Muscle layer of duodenum (tissue), 2 donors: ENCODE measurements at regions not wholly inside any gene's neighbourhood (a gene's known extent, or its start where the extent isn't known, plus 50 kb on each side); places are given as distances from the start of the nearest gene placed in this dataset.
"Not testable (repeated sequence)": the region's sequence is repeated elsewhere in the genome, so short reads cannot be mapped to it uniquely, and the experiment has no call there.

ENCODE experiments used
- H3K27ac ChIP-seq: one replicate; pipeline ENCODE4 v1.7.0; 2013; ENCODE audit warnings: mild to moderate bottlenecking, low read length
- H3K27me3 ChIP-seq: one replicate; pipeline ENCODE4 v1.7.0; 2013; ENCODE audit warnings: low read depth, mild to moderate bottlenecking, control low read depth, low read length
- H3K36me3 ChIP-seq, 2 donors: one replicate each; pipeline ENCODE4 v1.7.0; 2013; ENCODE audit warnings: low read length in 2 of 2, control low read depth in 1 of 2, mild to moderate bottlenecking in 1 of 2; ENCODE audit not compliant: insufficient read depth in 2 of 2, control insufficient read depth in 1 of 2
- H3K4me1 ChIP-seq, 2 donors: one replicate each; pipeline ENCODE4 v1.7.0; 2013; ENCODE audit warnings: low read length in 2 of 2, mild to moderate bottlenecking in 2 of 2, control low read depth in 1 of 2, moderate library complexity in 1 of 2; ENCODE audit not compliant: insufficient read depth in 2 of 2, control insufficient read depth in 1 of 2
- H3K4me3 ChIP-seq, 2 donors: one replicate each; pipeline ENCODE4 v1.7.0; 2013; ENCODE audit warnings: low read length in 2 of 2, low read depth in 1 of 2, mild to moderate bottlenecking in 1 of 2
- H3K9me3 ChIP-seq, 2 donors: one replicate each; pipeline ENCODE4 v1.7.0; 2013; ENCODE audit warnings: low read length in 2 of 2, control low read depth in 1 of 2, mild to moderate bottlenecking in 1 of 2; ENCODE audit not compliant: control insufficient read depth in 1 of 2
- donor health status: healthy.

DNA sequence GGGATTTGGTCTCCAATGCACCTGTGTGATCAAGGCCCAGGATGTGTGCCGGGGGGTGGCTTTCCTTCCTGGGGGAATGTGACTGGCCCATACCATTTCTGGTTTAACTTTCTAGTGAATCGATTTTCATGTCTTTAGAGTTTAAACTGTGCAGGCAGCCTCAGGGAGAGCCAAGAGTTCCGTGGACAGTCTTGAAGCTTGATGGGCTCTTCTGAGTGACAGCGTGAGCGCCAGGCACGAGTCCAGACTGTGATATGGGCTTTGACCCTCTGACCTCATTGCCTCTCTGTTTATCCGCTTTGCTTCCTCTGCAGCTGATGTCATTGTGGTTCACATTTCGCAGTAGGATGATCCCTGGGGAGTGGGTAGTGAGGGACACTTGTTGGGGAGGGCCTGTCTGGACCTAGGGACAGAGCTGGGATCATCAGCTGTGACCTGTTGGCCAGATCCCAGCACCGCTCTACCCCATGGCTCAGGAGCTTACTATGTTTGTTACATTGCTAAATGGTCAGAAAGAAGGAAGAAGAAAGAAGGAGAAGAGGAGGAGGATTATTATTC lies 80.6 kb upstream of the CLDN5 start:
- Histone ChIP-seq H3K27ac (no peak overlapping the region), H3K9me3 (no peaks in the 10 kb centered on the region), H3K4me3 (no peak overlapping the region), H3K36me3 (no peaks in the 10 kb centered on the region), H3K4me1 (peaks cover 0 to 5% of the 10 kb centered on the region in 2 donors), H3K27me3 (no peaks in the 10 kb centered on the region)

GRCh38 chr22:19605508-19606331 lies 81.5 kb upstream of the CLDN5 start:
- H3K27me3 ChIP-seq: no peaks in the 10 kb centered on the region

DNA sequence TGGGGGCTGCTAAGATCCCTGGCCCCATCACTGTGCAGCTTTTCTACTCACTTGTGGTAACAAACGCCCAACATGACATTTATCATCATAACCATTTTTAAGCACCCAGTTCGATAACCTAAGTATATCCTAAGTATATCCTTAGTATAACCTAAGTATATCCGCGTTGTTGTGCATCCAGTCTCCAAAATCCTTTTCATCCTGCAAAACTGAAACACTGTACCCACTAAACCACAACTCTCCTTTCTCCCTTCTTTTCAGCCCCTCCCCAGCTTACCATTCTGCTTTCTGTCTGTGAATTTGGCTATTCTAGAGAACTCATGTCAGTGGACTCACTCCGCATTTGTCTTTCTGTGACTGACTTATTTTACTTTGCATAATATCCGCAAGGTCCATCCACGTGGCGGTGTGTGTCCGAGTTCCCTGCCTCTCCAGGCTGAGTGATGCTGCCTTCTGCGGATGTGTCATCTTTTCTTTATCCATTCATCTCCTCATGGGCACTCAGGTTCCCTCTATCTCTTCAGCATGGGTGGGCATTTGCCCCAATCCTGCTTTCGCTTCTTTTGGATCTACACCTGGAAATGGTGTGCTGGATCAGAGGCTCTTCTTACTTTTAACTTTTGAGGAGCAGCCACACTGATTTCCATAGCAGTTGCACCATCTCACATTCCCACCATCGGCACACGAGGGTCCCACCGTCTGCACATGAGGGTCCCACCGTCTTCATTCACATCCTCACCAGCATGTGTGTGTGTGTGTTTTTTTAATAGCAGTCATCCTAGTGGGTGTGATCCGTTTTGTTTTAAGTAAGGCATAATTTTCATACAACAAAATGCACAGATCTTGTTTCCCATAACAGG lies 82.4 kb upstream of the CLDN5 start:
- H3K4me1 ChIP-seq: peaks cover 0 to 5% of the 10 kb centered on the region in 2 donors
- H3K9me3 ChIP-seq: no peaks in the 10 kb centered on the region
- H3K27me3 ChIP-seq: no peaks in the 10 kb centered on the region
- H3K27ac ChIP-seq: no peak overlapping the region
- no peak overlapping the region for H3K4me3 ChIP-seq
- H3K36me3 ChIP-seq: no peaks in the 10 kb centered on the region

More at GRCh38 chr22:19605508-19606331, 81.5 kb upstream of the CLDN5 start:
- Histone ChIP-seq H3K4me1 (peaks cover 0 to 5% of the 10 kb centered on the region in 2 donors), H3K9me3 (no peaks in the 10 kb centered on the region), H3K36me3 (no peaks in the 10 kb centered on the region), H3K27ac (no peak overlapping the region), H3K4me3 (no peak overlapping the region)

DNA sequence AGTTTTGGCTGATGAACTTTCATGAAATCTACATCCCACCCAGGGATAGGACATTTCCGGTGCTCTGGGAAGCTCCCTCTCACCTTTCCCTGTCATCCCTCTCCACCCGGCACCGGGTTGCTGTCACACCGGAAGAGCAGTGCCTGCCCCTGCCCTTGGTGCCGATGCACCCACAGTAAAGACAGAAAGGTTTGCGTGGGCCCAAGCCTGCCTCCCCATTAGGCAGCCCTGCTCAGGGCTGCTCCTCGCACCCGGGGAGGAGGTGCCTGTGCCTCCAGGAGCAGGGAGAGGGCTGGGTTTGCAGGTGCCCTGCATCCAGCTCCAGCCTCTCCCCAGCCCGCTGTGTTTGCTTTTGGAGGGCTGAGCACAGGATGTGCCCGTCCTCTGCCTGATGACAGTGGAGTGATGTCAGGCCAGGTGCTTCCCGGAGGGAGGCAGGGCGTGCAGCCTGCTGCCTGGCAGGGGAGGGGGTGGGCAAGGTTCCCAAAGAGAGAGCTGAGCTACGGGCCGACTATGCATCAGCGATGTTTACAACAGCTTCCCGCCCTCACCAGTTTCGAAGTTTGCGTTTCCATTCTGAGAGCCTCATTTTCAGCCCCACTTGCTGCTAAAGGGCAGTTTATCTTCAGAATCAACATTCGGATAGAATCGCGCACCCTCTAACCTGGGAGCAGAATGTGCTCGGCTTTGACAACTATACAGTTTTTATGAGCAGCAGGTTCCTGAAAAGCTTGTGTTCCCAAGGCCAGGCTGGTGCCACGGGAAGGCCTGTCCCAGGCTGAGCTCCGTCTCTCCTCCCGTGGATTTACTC lies 83.2 kb upstream of the CLDN5 start:
- H3K4me3 ChIP-seq: no peak overlapping the region
- no peaks in the 10 kb centered on the region for H3K27me3 ChIP-seq
- H3K36me3 ChIP-seq: no peaks in the 10 kb centered on the region
- peaks cover 0 to 5% of the 10 kb centered on the region in 2 donors for H3K4me1 ChIP-seq
- H3K9me3 ChIP-seq: no peaks in the 10 kb centered on the region
- no peak overlapping the region for H3K27ac ChIP-seq

DNA sequence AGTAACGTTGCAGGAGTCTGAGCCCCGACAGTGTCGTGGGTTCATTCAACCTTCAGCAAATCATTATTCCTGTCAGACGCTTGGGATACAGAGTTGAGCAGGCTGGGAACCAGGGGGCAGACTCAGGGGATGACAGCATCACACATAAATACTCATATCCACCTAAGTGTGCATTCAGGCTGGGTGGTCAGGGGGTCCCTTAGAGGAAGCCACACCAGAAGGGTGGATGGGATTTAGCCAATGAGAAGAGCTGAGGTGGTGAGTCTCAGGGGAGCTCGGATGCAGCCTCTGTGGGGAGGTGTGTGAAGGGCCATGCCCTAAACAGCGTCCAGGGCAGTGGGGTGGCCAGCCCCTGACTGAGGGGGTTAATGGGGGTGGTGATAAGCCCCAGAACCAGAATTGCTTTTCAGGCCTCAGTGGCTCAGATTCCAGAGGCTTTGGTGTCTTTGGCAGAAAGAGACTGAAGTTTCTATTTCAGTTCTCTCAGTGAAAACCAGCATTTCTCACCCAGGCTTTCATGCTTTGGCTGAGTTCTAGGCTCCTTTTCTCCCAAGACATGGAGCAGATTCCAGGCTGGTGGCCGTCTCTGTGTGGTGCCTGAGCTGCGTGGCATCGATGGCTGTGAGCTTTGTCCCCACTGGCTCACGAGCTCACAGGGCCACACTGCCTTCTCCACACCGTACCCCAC lies 83.9 kb upstream of the CLDN5 start:
- Histone ChIP-seq H3K27me3 (no peaks in the 10 kb centered on the region), H3K4me3 (no peak overlapping the region), H3K4me1 (peaks cover 0 to 5% of the 10 kb centered on the region in 2 donors), H3K9me3 (no peaks in the 10 kb centered on the region), H3K27ac (no peak overlapping the region), H3K36me3 (no peaks in the 10 kb centered on the region)

GRCh38 chr22:19609753-19610152 lies 85.5 kb upstream of the CLDN5 start:
- not testable (repeated sequence) for H3K27ac ChIP-seq, H3K27me3 ChIP-seq

DNA sequence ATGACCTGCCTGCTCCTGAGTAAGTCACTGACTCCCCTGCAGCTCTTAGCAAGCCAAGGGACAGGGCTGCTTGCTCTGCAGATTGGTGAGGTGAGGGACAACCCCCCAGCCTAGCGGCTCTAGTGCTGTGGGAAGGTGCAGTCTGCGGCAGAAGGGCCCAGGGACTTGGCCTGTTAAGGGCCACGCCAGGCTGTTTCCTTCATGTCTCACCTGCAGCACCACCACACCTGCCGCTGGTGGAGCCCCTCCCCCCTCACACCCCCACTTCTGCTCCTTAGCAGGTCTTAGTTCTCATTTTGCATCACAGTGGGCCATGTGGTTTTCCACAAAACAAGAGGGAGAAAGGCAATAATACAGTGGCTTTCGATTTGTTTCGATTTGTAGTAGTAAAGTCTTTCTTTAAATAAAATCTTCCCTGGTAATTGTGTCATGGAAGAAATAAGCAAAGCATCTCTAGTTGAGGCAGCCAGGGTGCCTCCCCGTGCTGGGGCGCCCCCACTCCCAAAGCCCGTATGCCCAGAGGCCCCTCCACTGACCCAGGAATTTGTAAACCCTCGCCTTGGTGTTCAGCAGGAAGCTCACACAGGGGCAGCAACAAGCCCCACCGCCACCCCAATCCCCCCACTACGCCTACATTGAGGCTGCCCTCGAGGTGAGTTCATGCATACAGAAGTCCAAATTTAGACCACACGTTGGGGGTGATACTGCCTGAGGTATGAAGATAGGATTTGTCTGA lies 86.5 kb upstream of the CLDN5 start:
- Histone ChIP-seq H3K27me3 (peaks cover 4% of the 10 kb centered on the region), H3K27ac (no peak overlapping the region), H3K4me1 (peaks cover 0 to 5% of the 10 kb centered on the region in 2 donors), H3K4me3 (no peak overlapping the region), H3K9me3 (no peaks in the 10 kb centered on the region), H3K36me3 (no peaks in the 10 kb centered on the region)

More at GRCh38 chr22:19609753-19610152, 85.5 kb upstream of the CLDN5 start:
- not testable (repeated sequence) for H3K36me3 ChIP-seq, H3K4me3 ChIP-seq, H3K9me3 ChIP-seq, H3K4me1 ChIP-seq

DNA sequence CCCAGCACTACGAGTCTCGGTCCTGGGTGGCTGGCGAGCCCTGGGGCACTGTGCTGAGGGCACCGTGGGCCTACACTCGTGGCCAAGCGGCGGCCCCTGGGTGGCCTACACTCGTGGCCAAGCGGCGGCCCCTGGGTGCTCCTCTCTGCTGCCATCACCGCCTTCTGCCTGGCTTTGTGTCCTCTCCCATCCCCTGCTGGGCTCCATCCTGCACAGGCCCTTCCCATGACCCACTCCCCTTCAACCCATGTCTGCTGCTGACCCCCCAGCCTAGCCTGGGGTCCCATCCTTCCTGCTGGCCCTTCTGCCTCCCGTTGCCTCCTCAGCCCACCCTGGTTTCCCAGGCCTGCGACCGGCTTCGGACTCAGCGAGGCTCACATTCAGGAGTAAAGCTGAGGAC lies 87.4 kb upstream of the CLDN5 start:
- peaks cover 4% of the 10 kb centered on the region for H3K27me3 ChIP-seq
- no peak overlapping the region for H3K4me3 ChIP-seq
- H3K4me1 ChIP-seq: peaks cover 0 to 5% of the 10 kb centered on the region in 2 donors
- no peak overlapping the region for H3K27ac ChIP-seq
- H3K36me3 ChIP-seq: no peaks in the 10 kb centered on the region
- no peaks in the 10 kb centered on the region for H3K9me3 ChIP-seq

- no peak overlapping the region for H3K27ac ChIP-seq
- H3K4me1 ChIP-seq: no peaks in the 10 kb centered on the region
- H3K27me3 ChIP-seq: peaks cover 4% of the 10 kb centered on the region
- no peaks in the 10 kb centered on the region for H3K9me3 ChIP-seq
- H3K36me3 ChIP-seq: no peaks in the 10 kb centered on the region
- no peak overlapping the region for H3K4me3 ChIP-seq
Measured at GRCh38 chr22:19612866-19613572, 88.8 kb upstream of the CLDN5 start.

GRCh38 chr22:19614536-19614863 lies 90.3 kb upstream of the CLDN5 start:
- Histone ChIP-seq H3K27ac (no peak overlapping the region), H3K9me3 (no peaks in the 10 kb centered on the region), H3K36me3 (no peaks in the 10 kb centered on the region), H3K27me3 (peaks cover 8% of the 10 kb centered on the region), H3K4me3 (no peak overlapping the region), H3K4me1 (no peaks in the 10 kb centered on the region)
